ENCODE measurements at regions not wholly inside any gene's neighbourhood (a gene's known extent, or its start where the extent isn't known, plus 50 kb on each side); places are given as distances from the start of the nearest gene placed in this dataset.
A peak's percentile ranks its signal among the peaks of the same experiment; 100 is the strongest.
"Not testable (repeated sequence)": the region's sequence is repeated elsewhere in the genome, so short reads cannot be mapped to it uniquely, and the experiment has no call there.

- H3K4me1 ChIP-seq (ENCODE audit: control extremely low read depth in 1 of 4, control insufficient read depth in 4 of 4, insufficient read depth in 4 of 4, low read length in 3 of 4), result peaks cover 0 to 11% (median 5%) of the 10 kb centered on the region in 4 experiments
- CTCF ChIA-PET, result interaction anchor here (1.2 kb wide), 1 partner anchor 10 kb away, joined by 3 read pairs; no protein-coding TSS in a partner anchor
- POLR2A ChIA-PET, result interaction anchor here (0.8 kb wide), 1 partner anchor 184 kb away, joined by 4 read pairs; no protein-coding TSS in a partner anchor
- H3K36me3 ChIP-seq (ENCODE audit: control insufficient read depth in 4 of 4, insufficient read depth in 4 of 4, low read length in 3 of 4); H3K9me3 ChIP-seq (ENCODE audit: control extremely low read depth in 1 of 5, control insufficient read depth in 4 of 5, insufficient read depth in 2 of 5, low read depth in 1 of 5, low read length in 4 of 5); H3K4me3 ChIP-seq (ENCODE audit: control insufficient read depth in 1 of 7, extremely low read depth in 1 of 7, insufficient read depth in 4 of 7, low read depth in 2 of 7, low read length in 6 of 7); H3K27me3 ChIP-seq (replicated peaks in 2 of 5; ENCODE audit: control insufficient read depth in 4 of 5, insufficient read depth in 5 of 5, low read length in 4 of 5); H3K27ac ChIP-seq (ENCODE audit: insufficient read depth in 1 of 2, low read depth in 1 of 2, low read length in 2 of 2, poor library complexity in 1 of 2, severe bottlenecking in 2 of 2); DNase-seq: not testable (repeated sequence)
- 96% methylated on average over 23 of the region's 23 CpGs for WGBS (ENCODE audit: insufficient coverage)
Measured at GRCh38 chr1:211890091-211890995, 59.8 kb upstream of the LPGAT1 start.

DNA sequence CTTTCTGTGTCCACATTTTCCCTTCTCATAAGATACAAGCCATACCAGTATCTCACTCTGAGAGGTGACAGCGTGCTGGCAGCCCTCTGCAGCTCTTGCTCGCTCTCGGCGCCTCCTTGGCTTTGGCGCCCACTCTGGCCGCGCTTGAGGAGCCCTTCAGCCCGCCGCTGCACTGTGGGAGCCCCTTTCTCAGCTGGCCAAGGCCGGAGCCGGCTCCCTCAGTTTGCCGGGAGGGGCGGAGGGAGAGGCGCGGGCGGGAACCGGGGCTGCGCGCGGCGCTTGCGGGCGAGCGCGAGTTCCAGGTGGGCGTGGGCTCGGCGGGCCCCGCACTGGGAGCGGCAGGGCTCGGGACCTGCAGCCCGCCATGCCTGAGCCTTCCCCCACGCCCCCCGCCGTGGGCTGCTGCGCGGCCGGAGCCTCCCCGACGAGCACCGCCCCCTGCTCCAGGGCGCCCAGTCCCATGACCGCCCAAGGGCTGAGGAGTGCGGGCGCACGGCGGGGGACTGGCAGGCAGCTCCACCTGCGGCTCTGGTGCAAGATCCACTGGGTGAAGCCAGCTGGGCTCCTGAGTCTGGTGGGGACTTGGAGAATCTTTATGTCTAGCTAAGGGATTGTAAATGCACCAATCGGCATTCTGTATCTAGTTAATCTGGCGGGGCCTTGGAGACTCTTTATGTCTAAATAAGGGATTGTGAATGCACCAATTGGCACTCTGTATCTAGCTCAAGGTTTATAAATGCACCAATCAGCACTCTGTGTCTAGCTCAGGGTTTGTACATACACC, 58.9 kb upstream of the LPGAT1 start:
- not testable (repeated sequence) for H3K9me3 ChIP-seq (ENCODE audit: control extremely low read depth in 1 of 5, control insufficient read depth in 4 of 5, insufficient read depth in 2 of 5, low read depth in 1 of 5, low read length in 4 of 5); H3K27me3 ChIP-seq (replicated peaks in 2 of 5; ENCODE audit: control insufficient read depth in 4 of 5, insufficient read depth in 5 of 5, low read length in 4 of 5); H3K36me3 ChIP-seq (ENCODE audit: control insufficient read depth in 4 of 4, insufficient read depth in 4 of 4, low read length in 3 of 4); H3K27ac ChIP-seq (ENCODE audit: insufficient read depth in 1 of 2, low read depth in 1 of 2, low read length in 2 of 2, poor library complexity in 1 of 2, severe bottlenecking in 2 of 2)
- peaks cover 0 to 11% (median 5%) of the 10 kb centered on the region in 4 experiments for H3K4me1 ChIP-seq (ENCODE audit: control extremely low read depth in 1 of 4, control insufficient read depth in 4 of 4, insufficient read depth in 4 of 4, low read length in 3 of 4)
- peak overlapping the region in 2 of 7 experiments; percentile 2 to 28 for H3K4me3 ChIP-seq (ENCODE audit: control insufficient read depth in 1 of 7, extremely low read depth in 1 of 7, insufficient read depth in 4 of 7, low read depth in 2 of 7, low read length in 6 of 7)
- WGBS (ENCODE audit: insufficient coverage), result 69% methylated on average over 46 of the region's 50 CpGs
- POLR2A ChIA-PET, result interaction anchor here (0.8 kb wide), 1 partner anchor 184 kb away, joined by 4 read pairs; no protein-coding TSS in a partner anchor
- peak in 1 of 3 donors; percentile 8 for DNase-seq
- CTCF ChIA-PET, result interaction anchor here (1.0 to 2.0 kb wide), 2 partner anchors 11 to 12 kb away, joined by 3 to 5 read pairs; no protein-coding TSS in a partner anchor

DNA sequence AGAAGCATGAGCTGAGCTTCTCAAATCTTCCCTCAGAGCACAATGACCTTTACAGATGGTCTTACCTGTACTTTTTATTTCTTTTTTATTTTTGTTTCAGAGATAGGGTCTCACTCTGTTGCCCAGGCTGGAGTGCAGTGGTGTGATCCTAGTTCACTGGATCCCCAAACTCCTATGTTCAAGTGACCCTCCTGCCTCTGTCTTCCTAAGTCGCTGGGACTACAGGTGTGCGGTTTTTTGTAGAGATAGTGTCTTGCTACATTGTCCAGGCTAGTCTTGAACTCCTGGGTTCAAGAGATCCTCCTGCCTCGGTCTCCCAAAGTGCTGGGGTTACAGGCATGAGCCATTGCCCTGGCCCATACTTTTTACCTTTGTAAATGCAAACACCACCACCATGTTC, 56.0 kb upstream of the LPGAT1 start:
- CTCF ChIA-PET, result interaction anchor here (0.7 kb wide), 1 partner anchor 23 kb away, joined by 3 read pairs; no protein-coding TSS in a partner anchor
- WGBS (ENCODE audit: insufficient coverage), result 93% methylated on average over 3 of the region's 3 CpGs
- Histone ChIP-seq H3K4me1 (ENCODE audit: control extremely low read depth in 1 of 4, control insufficient read depth in 4 of 4, insufficient read depth in 4 of 4, low read length in 3 of 4) (peaks cover 0 to 11% (median 5%) of the 10 kb centered on the region in 4 experiments), H3K4me3 (ENCODE audit: control insufficient read depth in 1 of 7, extremely low read depth in 1 of 7, insufficient read depth in 4 of 7, low read depth in 2 of 7, low read length in 6 of 7) (no peak overlapping the region), H3K27me3 (replicated peaks in 2 of 5; ENCODE audit: control insufficient read depth in 4 of 5, insufficient read depth in 5 of 5, low read length in 4 of 5) (no peaks in the 10 kb centered on the region), H3K27ac (ENCODE audit: insufficient read depth in 1 of 2, low read depth in 1 of 2, low read length in 2 of 2, poor library complexity in 1 of 2, severe bottlenecking in 2 of 2) (no peak overlapping the region), H3K9me3 (ENCODE audit: control extremely low read depth in 1 of 5, control insufficient read depth in 4 of 5, insufficient read depth in 2 of 5, low read depth in 1 of 5, low read length in 4 of 5) (peaks cover 0 to 2% (median 0%) of the 10 kb centered on the region in 5 experiments), H3K36me3 (ENCODE audit: control insufficient read depth in 4 of 4, insufficient read depth in 4 of 4, low read length in 3 of 4) (no peaks in the 10 kb centered on the region)
- DNase-seq, result no peak
- POLR2A ChIA-PET, result no interaction called here

GRCh38 chr1:211885747-211886522, 55.4 kb upstream of the LPGAT1 start:
- Histone ChIP-seq H3K9me3 (ENCODE audit: control extremely low read depth in 1 of 5, control insufficient read depth in 4 of 5, insufficient read depth in 2 of 5, low read depth in 1 of 5, low read length in 4 of 5) (peaks cover 0 to 2% (median 0%) of the 10 kb centered on the region in 5 experiments), H3K36me3 (ENCODE audit: control insufficient read depth in 4 of 4, insufficient read depth in 4 of 4, low read length in 3 of 4) (no peaks in the 10 kb centered on the region), H3K4me3 (ENCODE audit: control insufficient read depth in 1 of 7, extremely low read depth in 1 of 7, insufficient read depth in 4 of 7, low read depth in 2 of 7, low read length in 6 of 7) (no peak overlapping the region), H3K27ac (ENCODE audit: insufficient read depth in 1 of 2, low read depth in 1 of 2, low read length in 2 of 2, poor library complexity in 1 of 2, severe bottlenecking in 2 of 2) (no peak overlapping the region), H3K4me1 (ENCODE audit: control extremely low read depth in 1 of 4, control insufficient read depth in 4 of 4, insufficient read depth in 4 of 4, low read length in 3 of 4) (peaks cover 0 to 11% (median 5%) of the 10 kb centered on the region in 4 experiments), H3K27me3 (replicated peaks in 2 of 5; ENCODE audit: control insufficient read depth in 4 of 5, insufficient read depth in 5 of 5, low read length in 4 of 5) (no peaks in the 10 kb centered on the region)
- POLR2A ChIA-PET, result no interaction called here
- peak in 2 of 3 donors; percentile 41 to 49 for DNase-seq
- 44% methylated on average over 2 of the region's 3 CpGs for WGBS (ENCODE audit: insufficient coverage)
- CTCF ChIA-PET, result no interaction called here

GRCh38 chr1:211882381-211883004, 51.9 kb upstream of the LPGAT1 start:
- Histone ChIP-seq H3K27ac (ENCODE audit: insufficient read depth in 1 of 2, low read depth in 1 of 2, low read length in 2 of 2, poor library complexity in 1 of 2, severe bottlenecking in 2 of 2) (no peak overlapping the region), H3K27me3 (replicated peaks in 2 of 5; ENCODE audit: control insufficient read depth in 4 of 5, insufficient read depth in 5 of 5, low read length in 4 of 5) (no peaks in the 10 kb centered on the region), H3K9me3 (ENCODE audit: control extremely low read depth in 1 of 5, control insufficient read depth in 4 of 5, insufficient read depth in 2 of 5, low read depth in 1 of 5, low read length in 4 of 5) (peaks cover 0 to 2% (median 0%) of the 10 kb centered on the region in 5 experiments), H3K4me1 (ENCODE audit: control extremely low read depth in 1 of 4, control insufficient read depth in 4 of 4, insufficient read depth in 4 of 4, low read length in 3 of 4) (peaks cover 0 to 7% (median 0%) of the 10 kb centered on the region in 4 experiments), H3K4me3 (ENCODE audit: control insufficient read depth in 1 of 7, extremely low read depth in 1 of 7, insufficient read depth in 4 of 7, low read depth in 2 of 7, low read length in 6 of 7) (no peak overlapping the region), H3K36me3 (ENCODE audit: control insufficient read depth in 4 of 4, insufficient read depth in 4 of 4, low read length in 3 of 4) (no peaks in the 10 kb centered on the region)
- CTCF ChIA-PET, result no interaction called here
- DNase-seq, result no peak
- POLR2A ChIA-PET, result no interaction called here
- 100% methylated on average over 2 of the region's 4 CpGs for WGBS (ENCODE audit: insufficient coverage)

Data from common myeloid progenitor, CD34-positive (primary cell).